ENCODE measurements at regions not wholly inside any gene's neighbourhood (a gene's known extent, or its start where the extent isn't known, plus 50 kb on each side); places are given as distances from the start of the nearest gene placed in this dataset.

- ATAC-seq = no peak
- CTCF ChIA-PET = no interaction called here
Observed at GRCh38 chr10:128422190-128422589, 296.0 kb upstream of the MKI67 start.

More at GRCh38 chr10:128422190-128422589, 296.0 kb upstream of the MKI67 start:
- no peaks in the 10 kb centered on the region for H3K9me2 ChIP-seq (ENCODE audit: insufficient read depth)
- H3K4me3 ChIP-seq (replicated peaks in 1 of 2; ENCODE audit: low read depth in 1 of 2, low read length in 2 of 2) = no peak overlapping the region
- ChIA-PET RAD21 (ENCODE audit: low non-redundant PET in 1 of 2, low total read pairs in 2 of 2, uncharacterized antibody in 2 of 2, unreplicated experiment in 2 of 2) (no interaction called here), POLR2A (no interaction called here)
- no peak for DNase-seq (ENCODE audit: low read depth, low spot score)
- H3K27me3 ChIP-seq (ENCODE audit: insufficient read depth, low read length) = peaks cover 65% of the 10 kb centered on the region
- no peak for TF ChIP-seq CTCF (IDR thresholded peaks at IDR 0.05 in 2 of 3, conservative IDR thresholded peaks at IDR 0.05 in 1 of 3; ENCODE audit: borderline replicate concordance in 1 of 3, insufficient read depth in 1 of 3, low read depth in 2 of 3, low read length in 2 of 3)
- TF ChIP-seq EGR1 (IDR thresholded peaks at IDR 0.05; ENCODE audit: low read depth) = no peak
- no peak for TF ChIP-seq ZBTB33 (IDR thresholded peaks at IDR 0.05; ENCODE audit: extremely low read depth, insufficient replicate concordance, low read length)
- no peak for TF ChIP-seq JUND (IDR thresholded peaks at IDR 0.05)
- TF ChIP-seq ATF3 (IDR thresholded peaks at IDR 0.05) = no peak
- TF ChIP-seq SIN3A (IDR thresholded peaks at IDR 0.05; ENCODE audit: low read depth) = no peak
- TF ChIP-seq ZFX (IDR thresholded peaks at IDR 0.05) = no peak
- no peak overlapping the region for H3K27ac ChIP-seq (ENCODE audit: low read depth, low read length)
- no peaks in the 10 kb centered on the region for H3K4me1 ChIP-seq (ENCODE audit: control insufficient read depth in 1 of 2, insufficient read depth in 2 of 2, low read length in 2 of 2)
- H3K4me2 ChIP-seq (ENCODE audit: low read length) = no peak overlapping the region
- no peak overlapping the region for H2AFZ ChIP-seq (ENCODE audit: low read depth, low read length, poor library complexity, severe bottlenecking)
- H3K9me3 ChIP-seq (ENCODE audit: control insufficient read depth in 1 of 2, insufficient read depth in 1 of 2, low read depth in 1 of 2, low read length in 2 of 2) = no peaks in the 10 kb centered on the region
- no peaks in the 10 kb centered on the region for H3K79me2 ChIP-seq (ENCODE audit: insufficient read depth, low read length)
- no peaks in the 10 kb centered on the region for H4K20me1 ChIP-seq (ENCODE audit: insufficient read depth)
- no peak overlapping the region for H3K9ac ChIP-seq (ENCODE audit: low read length)
- H3K36me3 ChIP-seq (ENCODE audit: control insufficient read depth in 1 of 2, insufficient read depth in 2 of 2, low read length in 2 of 2) = no peaks in the 10 kb centered on the region
- no TSS peak for BruUV-seq (replicated peaks)
- intact Hi-C loops (cut with micrococcal nuclease) = no loop called here
